Suprapubic skin (tissue), 4 donors: ENCODE measurements at regions not wholly inside any gene's neighbourhood (a gene's known extent, or its start where the extent isn't known, plus 50 kb on each side); places are given as distances from the start of the nearest gene placed in this dataset.

Experiments
- DNase-seq, 2 donors: peaks; one replicate each; pipeline ENCODE4 v3.0.0-alpha.2; 2019; ENCODE audit warnings: low spot score in 2 of 2
- H3K27ac ChIP-seq: fragments of 200-600 bp; sonication (generic); one replicate; pipeline ENCODE4 v1.5.1; 2019
- H3K27me3 ChIP-seq: fragments of 200-600 bp; sonication (generic); one replicate; pipeline ENCODE4 v1.5.1; 2019
- H3K36me3 ChIP-seq: fragments of 200-600 bp; sonication (generic); one replicate; pipeline ENCODE4 v1.5.1; 2019
- H3K4me1 ChIP-seq: fragments of 200-600 bp; sonication (generic); one replicate; pipeline ENCODE4 v1.5.1; 2019
- H3K4me3 ChIP-seq: fragments of 200-600 bp; sonication (generic); one replicate; pipeline ENCODE4 v1.5.1; 2019; ENCODE audit warnings: mild to moderate bottlenecking
- H3K9me3 ChIP-seq: fragments of 200-600 bp; sonication (generic); one replicate; pipeline ENCODE4 v1.5.1; 2019
- EP300 ChIP-seq: sonication (generic); formaldehyde crosslinking; IDR thresholded peaks from one replicate; pipeline ENCODE4 v1.6.1; 2017; ENCODE audit warnings: antibody characterized with exemption
- POLR2A ChIP-seq, 2 donors: fragments of 450-650 bp; IDR thresholded peaks; one replicate each; pipeline ENCODE4 v1.6.1; 2017; ENCODE audit warnings: antibody characterized with exemption in 2 of 2, mild to moderate bottlenecking in 2 of 2, moderate library complexity in 2 of 2
- POLR2AphosphoS5 ChIP-seq, 3 donors: sonication (generic); formaldehyde crosslinking; IDR thresholded peaks; one replicate each; pipeline ENCODE4 v1.6.1; 2017; ENCODE audit warnings: antibody characterized with exemption in 3 of 3
- WGBS: methylation state at CpG from one replicate; pipeline ENCODE4 v1.1.5; 2018; 5-methylcytosine and 5-hydroxymethylcytosine counted together
- TF ChIP-seq, protein P1 (sequence below), 2 donors: fragments of 200-600 bp in 1 of 2; fragments of 450-650 bp in 1 of 2; sonication (generic) in 1 of 2; IDR thresholded peaks; one replicate each; pipeline ENCODE4 v1.5.1; 2016 to 2019; ENCODE audit warnings: antibody characterized with exemption in 2 of 2, mild to moderate bottlenecking in 1 of 2, moderate library complexity in 1 of 2

DNA sequence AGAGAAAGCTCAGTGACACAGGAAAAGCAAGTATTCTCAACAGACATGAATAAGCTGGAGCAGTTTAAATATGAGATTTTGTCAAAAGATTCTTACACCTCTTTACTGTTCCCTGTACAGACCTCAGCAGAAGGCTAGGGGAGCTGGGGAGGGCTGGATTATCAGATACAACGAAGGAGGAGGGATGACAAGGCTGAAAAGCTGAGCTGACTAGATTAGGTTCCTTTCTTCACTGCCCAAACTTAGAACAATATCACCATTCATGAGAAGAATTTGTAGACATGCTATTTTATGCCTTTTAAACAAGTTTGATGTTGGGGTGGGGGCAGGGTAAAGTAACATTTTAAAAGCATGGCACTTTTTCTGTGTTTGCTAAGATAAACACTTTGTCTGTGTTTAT lies 611.1 kb downstream of the AACS start:
- Histone ChIP-seq H3K36me3 (no peaks in the 10 kb centered on the region), H3K4me3 (no peak overlapping the region), H3K9me3 (no peaks in the 10 kb centered on the region), H3K27ac (no peak overlapping the region), H3K27me3 (no peaks in the 10 kb centered on the region), H3K4me1 (no peaks in the 10 kb centered on the region)
- DNase-seq: no peak
- TF ChIP-seq EP300: no peak
- no peak for TF ChIP-seq POLR2AphosphoS5 (IDR thresholded peaks at IDR 0.05)
- TF ChIP-seq POLR2A (IDR thresholded peaks at IDR 0.05): no peak
- TF ChIP-seq, protein P1, sequence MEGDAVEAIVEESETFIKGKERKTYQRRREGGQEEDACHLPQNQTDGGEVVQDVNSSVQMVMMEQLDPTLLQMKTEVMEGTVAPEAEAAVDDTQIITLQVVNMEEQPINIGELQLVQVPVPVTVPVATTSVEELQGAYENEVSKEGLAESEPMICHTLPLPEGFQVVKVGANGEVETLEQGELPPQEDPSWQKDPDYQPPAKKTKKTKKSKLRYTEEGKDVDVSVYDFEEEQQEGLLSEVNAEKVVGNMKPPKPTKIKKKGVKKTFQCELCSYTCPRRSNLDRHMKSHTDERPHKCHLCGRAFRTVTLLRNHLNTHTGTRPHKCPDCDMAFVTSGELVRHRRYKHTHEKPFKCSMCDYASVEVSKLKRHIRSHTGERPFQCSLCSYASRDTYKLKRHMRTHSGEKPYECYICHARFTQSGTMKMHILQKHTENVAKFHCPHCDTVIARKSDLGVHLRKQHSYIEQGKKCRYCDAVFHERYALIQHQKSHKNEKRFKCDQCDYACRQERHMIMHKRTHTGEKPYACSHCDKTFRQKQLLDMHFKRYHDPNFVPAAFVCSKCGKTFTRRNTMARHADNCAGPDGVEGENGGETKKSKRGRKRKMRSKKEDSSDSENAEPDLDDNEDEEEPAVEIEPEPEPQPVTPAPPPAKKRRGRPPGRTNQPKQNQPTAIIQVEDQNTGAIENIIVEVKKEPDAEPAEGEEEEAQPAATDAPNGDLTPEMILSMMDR (IDR thresholded peaks at IDR 0.05): no peak
- WGBS: 12% methylated on average over 1 of the region's 1 CpG

DNA sequence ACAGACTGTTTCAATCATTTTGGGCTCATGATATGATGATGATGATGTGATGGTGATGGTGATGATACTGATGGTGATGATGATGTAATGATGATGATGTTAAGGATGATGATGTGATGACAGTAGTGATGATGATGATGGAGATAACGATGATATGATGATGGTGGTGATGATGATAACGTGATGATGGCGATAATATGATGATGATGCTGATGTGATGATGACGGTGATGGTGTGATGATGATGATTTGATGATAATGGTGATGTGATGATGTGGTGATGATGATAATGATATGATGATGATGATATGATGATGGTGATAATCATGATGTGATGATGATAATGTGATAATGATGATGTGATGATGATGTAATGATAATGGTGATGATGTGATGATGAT lies 612.6 kb downstream of the AACS start:
- H3K4me3 ChIP-seq: no peak overlapping the region

DNA sequence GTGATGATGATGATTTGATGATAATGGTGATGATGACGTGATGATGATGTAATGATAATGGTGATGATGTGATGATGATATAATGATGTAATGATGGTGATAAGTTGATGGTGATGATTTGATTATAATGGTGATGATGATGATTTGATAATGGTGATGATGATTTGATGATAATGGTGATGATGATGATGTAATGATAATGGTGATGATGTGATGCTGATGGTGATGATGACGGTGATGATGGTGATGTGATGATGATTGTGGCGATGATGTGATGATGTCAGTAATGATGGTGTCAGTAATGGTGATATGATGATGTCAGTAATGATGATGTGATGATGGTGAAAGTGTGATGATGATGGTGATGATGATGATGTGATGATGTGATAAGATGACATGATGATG lies 613.4 kb downstream of the AACS start:
- H3K27me3 ChIP-seq: no peaks in the 10 kb centered on the region
- TF ChIP-seq POLR2A (IDR thresholded peaks at IDR 0.05) (no peak), POLR2AphosphoS5 (IDR thresholded peaks at IDR 0.05) (no peak), EP300 (no peak)
- TF ChIP-seq, protein P1 (IDR thresholded peaks at IDR 0.05): no peak
- H3K4me3 ChIP-seq: no peak overlapping the region
- H3K4me1 ChIP-seq: no peaks in the 10 kb centered on the region
- 76% methylated on average over 3 of the region's 3 CpGs for WGBS
- no peaks in the 10 kb centered on the region for H3K9me3 ChIP-seq
- DNase-seq: no peak
- no peak overlapping the region for H3K27ac ChIP-seq
- no peaks in the 10 kb centered on the region for H3K36me3 ChIP-seq

More for the DNA sequence above, 612.6 kb downstream of the AACS start:
- no peak for DNase-seq
- H3K27ac ChIP-seq: no peak overlapping the region
- TF ChIP-seq EP300: no peak
- TF ChIP-seq, protein P1 (IDR thresholded peaks at IDR 0.05): no peak
- no peak for TF ChIP-seq POLR2AphosphoS5 (IDR thresholded peaks at IDR 0.05)
- no peak for TF ChIP-seq POLR2A (IDR thresholded peaks at IDR 0.05)
- H3K27me3 ChIP-seq: no peaks in the 10 kb centered on the region
- no peaks in the 10 kb centered on the region for H3K9me3 ChIP-seq
- H3K4me1 ChIP-seq: no peaks in the 10 kb centered on the region
- no peaks in the 10 kb centered on the region for H3K36me3 ChIP-seq
- WGBS: 90% methylated on average over 4 of the region's 4 CpGs

DNA sequence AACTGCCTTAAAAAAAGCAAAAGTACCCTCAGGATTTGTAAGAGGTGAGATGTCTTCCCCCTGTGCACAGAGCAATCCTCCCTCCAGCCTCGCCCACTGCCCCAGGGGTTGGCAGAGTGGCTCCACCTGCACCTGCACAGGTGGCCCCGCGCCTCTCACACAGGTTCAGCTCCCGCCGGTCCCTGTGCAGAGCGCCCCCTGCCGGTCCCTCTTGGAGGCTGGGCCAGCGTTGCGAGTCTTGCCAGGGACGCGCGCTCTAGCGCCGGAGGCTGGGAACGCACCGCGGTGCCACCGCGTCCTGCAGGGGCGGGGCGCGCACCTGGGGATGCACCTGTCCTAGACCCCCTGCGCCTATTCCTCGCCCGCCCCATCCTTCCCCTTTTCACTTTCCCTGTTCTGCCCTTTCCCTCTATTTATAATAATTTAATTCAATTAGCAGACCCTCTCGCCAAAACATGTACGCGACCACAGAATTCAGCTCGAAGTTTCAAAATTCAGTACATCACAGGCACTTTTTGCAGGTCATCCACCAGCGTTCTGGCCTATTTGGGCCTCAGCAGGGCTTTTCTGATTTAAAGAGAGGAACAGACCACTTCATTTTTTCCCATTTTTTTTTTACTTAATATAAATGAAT lies 618.6 kb downstream of the AACS start:
- no peak for DNase-seq

More for the DNA sequence above, 618.6 kb downstream of the AACS start:
- Histone ChIP-seq H3K4me1 (no peaks in the 10 kb centered on the region), H3K27ac (no peak overlapping the region), H3K36me3 (no peaks in the 10 kb centered on the region), H3K27me3 (peaks cover 3% of the 10 kb centered on the region), H3K9me3 (no peaks in the 10 kb centered on the region), H3K4me3 (no peak overlapping the region)
- WGBS: 13% methylated on average over 27 of the region's 30 CpGs
- TF ChIP-seq POLR2AphosphoS5 (IDR thresholded peaks at IDR 0.05) (no peak), POLR2A (IDR thresholded peaks at IDR 0.05) (no peak), EP300 (no peak)
- TF ChIP-seq, protein P1 (IDR thresholded peaks at IDR 0.05): peak in 1 of 2 donors; percentile 18
